Spleen (tissue), 7 donors: ENCODE measurements at regions not wholly inside any gene's neighbourhood (a gene's known extent, or its start where the extent isn't known, plus 50 kb on each side); places are given as distances from the start of the nearest gene placed in this dataset.

Experiments
- POLR2A ChIP-seq, 3 donors: fragments of 450-650 bp; IDR thresholded peaks; one replicate each; pipeline ENCODE4 v1.5.1; 2017; ENCODE audit warnings: antibody characterized with exemption in 3 of 3, mild to moderate bottlenecking in 1 of 3
- POLR2AphosphoS5 ChIP-seq, 3 donors: sonication (generic); formaldehyde crosslinking; IDR thresholded peaks; one replicate each; pipeline ENCODE4 v1.5.1; 2017; ENCODE audit warnings: antibody characterized with exemption in 3 of 3
- TF ChIP-seq, protein P1 (sequence below), 11 experiments: fragments of 200-600 bp in 7 of 11; fragments of 450-650 bp in 4 of 11; sonication (generic) in 4 of 11; IDR thresholded peaks in 8 of 11; conservative IDR thresholded peaks in 3 of 11; 1 replicate in 7 of 11; 2 replicates in 4 of 11; pipeline versions ENCODE4 v1.4.0 to v1.8.0; 2016 to 2021; ENCODE audit warnings: antibody characterized with exemption in 11 of 11, inconsistent platforms in 4 of 11, mild to moderate bottlenecking in 1 of 11
- donor health status: DM: no; HTN: no; CAD: no; lungs with moderate emphysema.
- donor health status: DM: no; HTN: no; CAD: no.
- donor health status: DM: no; HTN: no; CAD: no.

DNA sequence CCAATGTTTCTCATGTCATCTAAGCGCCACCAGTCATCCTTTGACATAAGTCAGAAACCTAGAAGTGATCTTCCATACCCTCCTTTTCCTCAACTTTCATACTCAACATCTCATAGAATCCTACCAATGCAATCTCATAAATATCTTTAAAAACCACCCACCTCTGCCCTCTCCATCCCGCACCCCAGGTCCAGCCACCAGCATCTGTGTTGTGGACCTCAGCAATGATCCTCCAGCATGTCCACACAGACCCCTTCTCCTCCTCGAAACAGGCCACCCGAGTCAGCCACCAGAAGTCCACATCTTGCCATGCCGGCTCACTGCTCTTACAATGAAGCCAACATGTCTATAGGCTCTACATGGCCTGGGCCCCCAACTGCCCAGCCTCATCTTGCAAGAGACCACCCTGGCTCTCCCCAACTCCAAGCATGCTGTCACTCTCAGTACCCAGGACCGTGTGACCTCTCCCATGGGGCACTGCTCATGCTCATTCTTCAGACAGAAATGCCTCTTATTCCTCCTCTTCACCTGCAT lies 636.7 kb upstream of the ID2 start:
- TF ChIP-seq, protein P1, sequence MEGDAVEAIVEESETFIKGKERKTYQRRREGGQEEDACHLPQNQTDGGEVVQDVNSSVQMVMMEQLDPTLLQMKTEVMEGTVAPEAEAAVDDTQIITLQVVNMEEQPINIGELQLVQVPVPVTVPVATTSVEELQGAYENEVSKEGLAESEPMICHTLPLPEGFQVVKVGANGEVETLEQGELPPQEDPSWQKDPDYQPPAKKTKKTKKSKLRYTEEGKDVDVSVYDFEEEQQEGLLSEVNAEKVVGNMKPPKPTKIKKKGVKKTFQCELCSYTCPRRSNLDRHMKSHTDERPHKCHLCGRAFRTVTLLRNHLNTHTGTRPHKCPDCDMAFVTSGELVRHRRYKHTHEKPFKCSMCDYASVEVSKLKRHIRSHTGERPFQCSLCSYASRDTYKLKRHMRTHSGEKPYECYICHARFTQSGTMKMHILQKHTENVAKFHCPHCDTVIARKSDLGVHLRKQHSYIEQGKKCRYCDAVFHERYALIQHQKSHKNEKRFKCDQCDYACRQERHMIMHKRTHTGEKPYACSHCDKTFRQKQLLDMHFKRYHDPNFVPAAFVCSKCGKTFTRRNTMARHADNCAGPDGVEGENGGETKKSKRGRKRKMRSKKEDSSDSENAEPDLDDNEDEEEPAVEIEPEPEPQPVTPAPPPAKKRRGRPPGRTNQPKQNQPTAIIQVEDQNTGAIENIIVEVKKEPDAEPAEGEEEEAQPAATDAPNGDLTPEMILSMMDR (IDR thresholded peaks at IDR 0.05 in 8 of 11, conservative IDR thresholded peaks at IDR 0.05 in 3 of 11) = no peak
- no peak for TF ChIP-seq POLR2AphosphoS5 (IDR thresholded peaks at IDR 0.05)
- no peak for TF ChIP-seq POLR2A (IDR thresholded peaks at IDR 0.05)
